T47D (cell line): ENCODE measurements at regions not wholly inside any gene's neighbourhood (a gene's known extent, or its start where the extent isn't known, plus 50 kb on each side); places are given as distances from the start of the nearest gene placed in this dataset.
"Not testable (repeated sequence)": the region's sequence is repeated elsewhere in the genome, so short reads cannot be mapped to it uniquely, and the experiment has no call there.

Experiments used
- DNase-seq, 2 experiments: peaks; one replicate each; pipeline versions ENCODE4 v3.0.0 to v3.0.0-alpha.2; 2011 to 2012; ENCODE audit warnings: low read depth in 1 of 2, low spot score in 1 of 2
- JUND ChIP-seq: IDR thresholded peaks from 2 replicates; pipeline ENCODE4 v1.6.1; 2012; ENCODE audit warnings: low read depth
- in situ Hi-C: cut with HindIII; loops from 2 replicates; pipeline ENCODE4 v1.10.0; 2016; ENCODE audit warnings: low sequenced_read_pairs, low pct_unique_long_range_greater_than_20kb

- no peak for TF ChIP-seq JUND
- in situ Hi-C loops: no loop called here
- no peak for DNase-seq
Observed at GRCh38 chr20:54981175-54981574, 505.8 kb downstream of the DOK5 start.

GRCh38 chr20:54980103-54980960 is 504.9 kb downstream of the DOK5 start:
- TF ChIP-seq JUND: no peak
- DNase-seq: peak in 1 of 2 experiments; percentile 42
- in situ Hi-C loops: no loop called here

- no peak for DNase-seq
- in situ Hi-C loops: no loop called here
Observed at GRCh38 chr20:54950304-54950703, 474.9 kb downstream of the DOK5 start.

GRCh38 chr20:54941666-54942065 is 466.3 kb downstream of the DOK5 start:
- in situ Hi-C loops: no loop called here
- TF ChIP-seq JUND: no peak
- DNase-seq: no peak

More at GRCh38 chr20:54950304-54950703, 474.9 kb downstream of the DOK5 start:
- no peak for TF ChIP-seq JUND

- no peak for DNase-seq
- no peak for TF ChIP-seq JUND
- in situ Hi-C loops: no loop called here
Observed at GRCh38 chr20:54940522-54940921, 465.1 kb downstream of the DOK5 start.

- in situ Hi-C loops: no loop called here
- no peak for DNase-seq
- no peak for TF ChIP-seq JUND
Observed at GRCh38 chr20:54938707-54939106, 463.3 kb downstream of the DOK5 start.

- no peak for TF ChIP-seq JUND
- in situ Hi-C loops: no loop called here
- no peak for DNase-seq
Observed at GRCh38 chr20:54933212-54933904, 458.0 kb downstream of the DOK5 start.

- no peak for DNase-seq
- no peak for TF ChIP-seq JUND
- in situ Hi-C loops: no loop called here
Observed at GRCh38 chr20:54929191-54929590, 453.8 kb downstream of the DOK5 start.

GRCh38 chr20:54928564-54928963 is 453.2 kb downstream of the DOK5 start:
- no peak for TF ChIP-seq JUND
- in situ Hi-C loops: no loop called here
- no peak for DNase-seq

- TF ChIP-seq JUND: no peak
- in situ Hi-C loops: no loop called here
- no peak for DNase-seq
Observed at GRCh38 chr20:54922636-54923035, 447.2 kb downstream of the DOK5 start.

- TF ChIP-seq JUND: no peak
- in situ Hi-C loops: no loop called here
- DNase-seq: no peak
Observed at GRCh38 chr20:54922096-54922495, 446.7 kb downstream of the DOK5 start.

- in situ Hi-C loops: no loop called here
- DNase-seq: no peak
- no peak for TF ChIP-seq JUND
Observed at GRCh38 chr20:54920491-54920890, 445.1 kb downstream of the DOK5 start.

GRCh38 chr20:54918993-54919392 is 443.6 kb downstream of the DOK5 start:
- in situ Hi-C loops, DNase-seq: not testable (repeated sequence)

- TF ChIP-seq JUND: no peak
- DNase-seq: no peak
- in situ Hi-C loops: no loop called here
Observed at GRCh38 chr20:54914995-54915394, 439.6 kb downstream of the DOK5 start.
